Esophagus muscularis mucosa (tissue), 4 donors: ENCODE measurements at regions not wholly inside any gene's neighbourhood (a gene's known extent, or its start where the extent isn't known, plus 50 kb on each side); places are given as distances from the start of the nearest gene placed in this dataset.

Source experiments
- DNase-seq: peaks from one replicate; pipeline ENCODE4 v3.0.0-alpha.2; 2017; ENCODE audit errors: extremely low spot score
- H3K27ac ChIP-seq, 4 donors: fragments of 200-600 bp; sonication (generic); replicated peaks in 1 of 4; 1 replicate in 3 of 4; 2 replicates in 1 of 4; pipeline ENCODE4 v1.5.1; 2016 to 2019; ENCODE audit warnings: mild to moderate bottlenecking in 1 of 4
- H3K27me3 ChIP-seq, 4 donors: fragments of 200-600 bp; sonication (generic); one replicate each; pipeline versions ENCODE4 v1.5.1 to v1.6.0; 2016 to 2019
- H3K36me3 ChIP-seq, 4 donors: fragments of 200-600 bp; sonication (generic); one replicate each; pipeline ENCODE4 v1.5.1; 2016 to 2019
- H3K4me1 ChIP-seq, 4 donors: fragments of 200-600 bp; sonication (generic); one replicate each; pipeline ENCODE4 v1.5.1; 2016 to 2019
- H3K4me3 ChIP-seq, 4 donors: fragments of 200-600 bp; sonication (generic); 1 replicate in 2 of 4; 2 replicates in 2 of 4; pipeline ENCODE4 v1.5.1; 2016 to 2019; ENCODE audit warnings: mild to moderate bottlenecking in 4 of 4, moderate library complexity in 1 of 4
- H3K9me3 ChIP-seq, 4 donors: fragments of 200-600 bp; sonication (generic); 1 replicate in 3 of 4; 2 replicates in 1 of 4; pipeline ENCODE4 v1.5.1; 2016 to 2019
- EP300 ChIP-seq: sonication (generic); formaldehyde crosslinking; IDR thresholded peaks from one replicate; pipeline ENCODE4 v1.6.1; 2017; ENCODE audit warnings: antibody characterized with exemption
- POLR2A ChIP-seq: fragments of 450-650 bp; IDR thresholded peaks from one replicate; pipeline ENCODE4 v1.6.1; 2017; ENCODE audit warnings: antibody characterized with exemption, moderate library complexity, mild to moderate bottlenecking, low read depth
- POLR2AphosphoS5 ChIP-seq, 2 donors: sonication (generic); formaldehyde crosslinking; IDR thresholded peaks; one replicate each; pipeline ENCODE4 v1.6.1; 2017; ENCODE audit warnings: antibody characterized with exemption in 2 of 2
- WGBS: methylation state at CpG from one replicate; pipeline ENCODE4 v1.1.5; 2018; 5-methylcytosine and 5-hydroxymethylcytosine counted together
- intact Hi-C: fragments of 100-400 bp; cut with DNase I; formaldehyde crosslinking; loops from one replicate; pipeline ENCODE4 v1.15.1; 2023
- TF ChIP-seq, protein P1 (sequence below), 3 experiments: fragments of 200-600 bp in 2 of 3; fragments of 450-650 bp in 1 of 3; sonication (generic) in 2 of 3; IDR thresholded peaks; one replicate each; pipeline ENCODE4 v1.5.1; 2017 to 2019; ENCODE audit warnings: antibody characterized with exemption in 3 of 3, mild to moderate bottlenecking in 2 of 3, moderate library complexity in 1 of 3

DNA sequence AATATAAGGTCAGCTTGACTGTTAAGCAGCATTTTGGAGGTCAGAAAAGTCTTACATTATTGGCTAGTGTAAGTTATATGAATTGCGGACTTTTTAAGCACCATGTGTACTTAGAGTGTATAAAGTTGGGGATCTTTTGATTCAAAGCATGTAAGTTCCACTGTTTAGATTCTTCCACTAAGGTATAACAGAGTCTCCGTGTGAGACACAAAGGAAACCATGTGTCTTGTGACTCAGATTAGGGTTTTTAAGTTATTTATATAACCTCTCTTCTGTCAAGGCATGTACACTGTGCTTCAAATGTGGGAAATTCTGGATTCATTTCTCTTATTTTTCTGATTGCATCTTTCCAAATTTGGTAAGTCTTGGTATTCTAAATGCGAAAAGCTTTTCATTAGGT lies 143.5 kb upstream of the SOX2 start:
- intact Hi-C loops, result no loop called here
- no peak overlapping the region for H3K27ac ChIP-seq
- no peak overlapping the region for H3K4me3 ChIP-seq
- DNase-seq, result no peak
- WGBS, result 51% methylated on average over 3 of the region's 3 CpGs
- H3K27me3 ChIP-seq, result no peaks in the 10 kb centered on the region
- no peaks in the 10 kb centered on the region for H3K4me1 ChIP-seq
- TF ChIP-seq, protein P1, sequence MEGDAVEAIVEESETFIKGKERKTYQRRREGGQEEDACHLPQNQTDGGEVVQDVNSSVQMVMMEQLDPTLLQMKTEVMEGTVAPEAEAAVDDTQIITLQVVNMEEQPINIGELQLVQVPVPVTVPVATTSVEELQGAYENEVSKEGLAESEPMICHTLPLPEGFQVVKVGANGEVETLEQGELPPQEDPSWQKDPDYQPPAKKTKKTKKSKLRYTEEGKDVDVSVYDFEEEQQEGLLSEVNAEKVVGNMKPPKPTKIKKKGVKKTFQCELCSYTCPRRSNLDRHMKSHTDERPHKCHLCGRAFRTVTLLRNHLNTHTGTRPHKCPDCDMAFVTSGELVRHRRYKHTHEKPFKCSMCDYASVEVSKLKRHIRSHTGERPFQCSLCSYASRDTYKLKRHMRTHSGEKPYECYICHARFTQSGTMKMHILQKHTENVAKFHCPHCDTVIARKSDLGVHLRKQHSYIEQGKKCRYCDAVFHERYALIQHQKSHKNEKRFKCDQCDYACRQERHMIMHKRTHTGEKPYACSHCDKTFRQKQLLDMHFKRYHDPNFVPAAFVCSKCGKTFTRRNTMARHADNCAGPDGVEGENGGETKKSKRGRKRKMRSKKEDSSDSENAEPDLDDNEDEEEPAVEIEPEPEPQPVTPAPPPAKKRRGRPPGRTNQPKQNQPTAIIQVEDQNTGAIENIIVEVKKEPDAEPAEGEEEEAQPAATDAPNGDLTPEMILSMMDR (IDR thresholded peaks at IDR 0.05), result no peak
- TF ChIP-seq POLR2AphosphoS5 (IDR thresholded peaks at IDR 0.05) (no peak), EP300 (no peak), POLR2A (no peak)
- H3K36me3 ChIP-seq, result no peaks in the 10 kb centered on the region
- H3K9me3 ChIP-seq, result no peaks in the 10 kb centered on the region

DNA sequence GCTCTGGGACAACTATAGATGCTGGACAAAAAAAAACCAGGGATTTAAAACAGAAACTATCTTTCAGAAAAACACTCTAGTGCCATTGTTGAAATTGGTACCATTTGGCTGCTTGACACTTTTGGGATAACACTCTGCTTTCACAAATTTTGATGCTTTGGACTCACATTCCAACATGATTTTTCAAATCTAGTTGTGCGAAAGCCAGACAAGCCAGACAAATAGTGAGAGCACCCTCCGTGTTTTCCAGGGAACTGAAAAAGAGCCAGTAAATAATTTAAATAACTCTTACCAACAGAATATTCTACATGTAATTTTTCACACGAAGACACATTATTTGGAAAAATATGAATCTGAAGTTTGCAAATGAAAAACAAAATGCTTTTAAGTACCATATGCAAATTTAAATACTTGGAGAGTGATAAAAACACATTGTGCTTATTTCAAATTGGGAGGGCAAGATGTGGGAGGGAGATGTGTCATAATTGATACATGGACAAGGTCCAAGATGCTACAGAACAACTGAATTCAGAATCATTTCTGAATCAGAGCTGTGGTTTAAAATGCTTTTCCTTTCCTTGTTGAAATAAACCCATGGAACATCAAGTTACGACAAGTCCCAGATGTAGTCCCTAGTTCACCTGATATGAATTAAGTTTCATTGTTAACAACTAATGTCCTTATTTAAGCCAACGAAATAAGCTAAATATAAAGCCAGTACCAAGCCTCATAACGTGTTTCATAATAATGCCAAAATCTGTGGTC lies 144.2 kb upstream of the SOX2 start:
- no peak for DNase-seq
- Histone ChIP-seq H3K27me3 (no peaks in the 10 kb centered on the region), H3K36me3 (no peaks in the 10 kb centered on the region), H3K4me1 (no peaks in the 10 kb centered on the region), H3K27ac (no peak overlapping the region), H3K9me3 (no peaks in the 10 kb centered on the region), H3K4me3 (no peak overlapping the region)
- intact Hi-C loops, result no loop called here
- 57% methylated on average over 6 of the region's 6 CpGs for WGBS
- TF ChIP-seq POLR2AphosphoS5 (IDR thresholded peaks at IDR 0.05) (no peak), EP300 (no peak), POLR2A (no peak)
- TF ChIP-seq, protein P1 (IDR thresholded peaks at IDR 0.05), result no peak

DNA sequence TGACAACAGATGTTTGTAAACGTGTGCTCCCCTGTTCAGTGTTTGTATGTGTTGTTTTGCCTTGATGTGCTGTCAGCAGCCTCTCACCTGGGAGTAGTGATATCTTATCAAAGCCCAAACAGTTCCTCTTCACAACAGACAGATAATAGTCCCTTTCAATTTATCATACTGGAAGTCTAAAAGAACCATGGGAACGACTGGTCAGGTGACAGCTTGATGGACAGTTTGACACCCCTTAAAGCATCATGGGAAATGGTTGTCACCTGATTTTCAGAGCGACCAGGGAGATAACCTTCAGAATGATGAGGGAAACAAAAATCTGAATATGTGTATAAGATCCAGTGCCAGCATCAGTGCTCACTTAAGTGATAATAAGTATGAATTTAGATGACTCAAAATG lies 146.3 kb upstream of the SOX2 start:
- TF ChIP-seq, protein P1 (IDR thresholded peaks at IDR 0.05), result no peak
- TF ChIP-seq POLR2AphosphoS5 (IDR thresholded peaks at IDR 0.05) (no peak), POLR2A (no peak), EP300 (no peak)
- WGBS, result 28% methylated on average over 3 of the region's 3 CpGs
- no peaks in the 10 kb centered on the region for H3K27me3 ChIP-seq

DNA sequence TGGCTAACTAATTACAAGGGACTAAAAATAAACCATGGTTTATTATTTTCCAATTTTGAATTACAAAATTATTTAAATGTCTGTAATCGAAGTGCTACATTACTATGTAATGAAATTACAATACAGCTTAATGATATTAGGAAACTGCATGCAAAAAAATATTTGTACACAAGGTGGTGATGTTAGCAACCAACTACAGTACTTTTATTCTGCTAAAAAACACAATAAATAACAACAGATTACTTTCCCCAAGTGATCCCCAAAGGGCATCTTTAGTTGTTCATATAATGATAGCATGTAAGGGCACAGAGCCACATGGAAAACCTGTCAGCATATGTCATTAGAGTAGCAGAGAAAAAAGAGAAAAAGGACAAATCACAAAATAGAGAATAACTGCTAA lies 147.5 kb upstream of the SOX2 start:
- Histone ChIP-seq H3K4me1 (no peaks in the 10 kb centered on the region), H3K9me3 (no peaks in the 10 kb centered on the region), H3K4me3 (no peak overlapping the region), H3K36me3 (no peaks in the 10 kb centered on the region), H3K27ac (no peak overlapping the region), H3K27me3 (no peaks in the 10 kb centered on the region)
- no peak for TF ChIP-seq POLR2AphosphoS5 (IDR thresholded peaks at IDR 0.05)
- TF ChIP-seq, protein P1 (IDR thresholded peaks at IDR 0.05), result no peak
- TF ChIP-seq POLR2A, result no peak
- TF ChIP-seq EP300, result no peak
- no peak for DNase-seq
- intact Hi-C loops, result no loop called here
- 74% methylated on average over 1 of the region's 1 CpG for WGBS

More for the DNA sequence above, 146.3 kb upstream of the SOX2 start:
- Histone ChIP-seq H3K36me3 (no peaks in the 10 kb centered on the region), H3K27ac (no peak overlapping the region), H3K4me1 (no peaks in the 10 kb centered on the region), H3K4me3 (no peak overlapping the region), H3K9me3 (no peaks in the 10 kb centered on the region)
- intact Hi-C loops, result no loop called here
- DNase-seq, result no peak
